Panc1 (cell line): ENCODE measurements at regions not wholly inside any gene's neighbourhood (a gene's known extent, or its start where the extent isn't known, plus 50 kb on each side); places are given as distances from the start of the nearest gene placed in this dataset.

ENCODE experiments used
- ATAC-seq: fragments of 200-7000 bp; cut with Tn5 transposase; 2 replicates; pipeline ENCODE4 v1.9.1; 2020; ENCODE audit warnings: mild to moderate bottlenecking, moderate library complexity
- BruUV-seq: library from RNA; stranded (reverse); fragments of 400-500 nt; replicated peaks from 2 replicates; lab custom pipeline; 2021; lab: Mats Ljungman, UMichigan
- CTCF ChIA-PET: fragments of 300-600 bp; sonication (Branson Sonifier 250); formaldehyde crosslinking; loops from one replicate; lab custom pipeline; 2022; ENCODE audit warnings: antibody characterized with exemption; lab: Charles Lee
- POLR2A ChIA-PET: fragments of 300-600 bp; sonication (Branson Sonifier 250); formaldehyde crosslinking; loops from one replicate; lab custom pipeline; 2022; ENCODE audit warnings: antibody characterized with exemption; lab: Charles Lee
- DNase-seq: peaks from one replicate; pipeline ENCODE4 v3.0.0-alpha.2; 2010; ENCODE audit warnings: low read depth, low spot score
- H3K27ac ChIP-seq: 2 replicates; pipeline ENCODE4 v1.5.1; 2011; ENCODE audit warnings: mild to moderate bottlenecking, low read length, inconsistent platforms
- H3K27me3 ChIP-seq: fragments of 200-500 bp; sonication (Bioruptor generic); 2 replicates; pipeline ENCODE4 v1.6.0; 2014; ENCODE audit warnings: low read length, inconsistent platforms; ENCODE audit not compliant: control insufficient read depth, insufficient read depth
- H3K36me3 ChIP-seq: fragments of 200-500 bp; sonication (Bioruptor generic); 2 replicates; pipeline ENCODE4 v1.5.1; 2014; ENCODE audit warnings: inconsistent platforms, mild to moderate bottlenecking, low read length, moderate library complexity; ENCODE audit not compliant: control insufficient read depth, insufficient read depth
- H3K4me1 ChIP-seq: 2 replicates; pipeline ENCODE4 v1.5.1; 2011; ENCODE audit warnings: inconsistent platforms, mild to moderate bottlenecking, low read length, moderate library complexity; ENCODE audit not compliant: control insufficient read depth, insufficient read depth
- H3K4me3 ChIP-seq, 2 experiments: 2 replicates each; pipeline ENCODE4 v1.5.1; 2011 to 2012; ENCODE audit warnings: low read depth in 2 of 2, low read length in 2 of 2, mild to moderate bottlenecking in 2 of 2, inconsistent platforms in 1 of 2, moderate library complexity in 1 of 2
- H3K9me3 ChIP-seq: fragments of 200-500 bp; sonication (Bioruptor generic); 2 replicates; pipeline ENCODE4 v1.5.1; 2014; ENCODE audit warnings: low read depth, mild to moderate bottlenecking, inconsistent platforms, low read length, moderate library complexity; ENCODE audit not compliant: control insufficient read depth, insufficient read depth
- CTCF ChIP-seq: fragments of 450-650 bp; IDR thresholded peaks from 2 replicates; pipeline ENCODE4 v1.5.1; 2017; ENCODE audit warnings: mild to moderate bottlenecking
- POLR2AphosphoS5 ChIP-seq: IDR thresholded peaks from 2 replicates; pipeline ENCODE4 v1.6.1; 2012; ENCODE audit warnings: mild to moderate bottlenecking, low read depth, low read length, moderate library complexity
- REST ChIP-seq, 2 experiments: IDR thresholded peaks; 2 replicates each; pipeline ENCODE4 v1.6.1; 2011 to 2012; ENCODE audit warnings: low read depth in 2 of 2, control low read depth in 1 of 2, low read length in 1 of 2, mild to moderate bottlenecking in 1 of 2, moderate library complexity in 1 of 2; ENCODE audit not compliant: insufficient read depth in 1 of 2
- SIN3A ChIP-seq: IDR thresholded peaks from 2 replicates; pipeline ENCODE4 v1.6.1; 2012; ENCODE audit warnings: low read depth, mild to moderate bottlenecking, low read length, moderate library complexity, borderline replicate concordance; ENCODE audit not compliant: insufficient read depth
- TCF7L2 ChIP-seq: IDR thresholded peaks from 2 replicates; pipeline ENCODE4 v1.6.1; 2011; ENCODE audit warnings: mild to moderate bottlenecking, low read depth, low read length, inconsistent platforms
- in situ Hi-C: cut with HindIII; loops from 2 replicates; pipeline ENCODE4 v1.10.0; 2016; ENCODE audit warnings: low sequenced_read_pairs, low pct_unique_long_range_greater_than_20kb
- intact Hi-C: fragments of 100-400 bp; cut with micrococcal nuclease; formaldehyde crosslinking; loops from one replicate; pipeline ENCODE4 v1.10.0; 2022; ENCODE audit not compliant: unreplicated experiment

- TF ChIP-seq POLR2AphosphoS5 (no peak), CTCF (peak; percentile 13; the same call in 1 of the 2 replicates)
- no peak for ATAC-seq
- H3K27ac ChIP-seq = no peak overlapping the region
- no peak overlapping the region for H3K4me3 ChIP-seq
- H3K9me3 ChIP-seq = no peaks in the 10 kb centered on the region
- DNase-seq = no peak
- POLR2A ChIA-PET = no interaction called here
- in situ Hi-C loops (no loop called here), intact Hi-C loops (no loop called here)
- H3K4me1 ChIP-seq = no peaks in the 10 kb centered on the region
- H3K27me3 ChIP-seq = no peaks in the 10 kb centered on the region
- CTCF ChIA-PET = no interaction called here
- no TSS peak for BruUV-seq
- no peaks in the 10 kb centered on the region for H3K36me3 ChIP-seq
Measured at GRCh38 chr1:221993444-221993948, 251.6 kb upstream of the DUSP10 start.

- CTCF ChIA-PET = no interaction called here
- Histone ChIP-seq H3K36me3 (no peaks in the 10 kb centered on the region), H3K9me3 (no peaks in the 10 kb centered on the region), H3K27me3 (no peaks in the 10 kb centered on the region), H3K4me1 (no peaks in the 10 kb centered on the region), H3K27ac (no peak overlapping the region), H3K4me3 (no peak overlapping the region)
- in situ Hi-C loops (no loop called here), intact Hi-C loops (no loop called here)
- TF ChIP-seq CTCF (no peak), TCF7L2 (no peak)
- POLR2A ChIA-PET = no interaction called here
- ATAC-seq (no peak), DNase-seq (no peak)
- no TSS peak for BruUV-seq
Measured at GRCh38 chr1:221992427-221992826, 250.5 kb upstream of the DUSP10 start.

GRCh38 chr1:221991221-221991620 is 249.3 kb upstream of the DUSP10 start:
- H3K4me1 ChIP-seq = no peaks in the 10 kb centered on the region
- no peaks in the 10 kb centered on the region for H3K9me3 ChIP-seq
- H3K4me3 ChIP-seq = no peak overlapping the region
- ChIA-PET POLR2A (no interaction called here), CTCF (no interaction called here)
- intact Hi-C loops = no loop called here
- no peak for TF ChIP-seq TCF7L2
- TF ChIP-seq REST (IDR thresholded peaks at IDR 0.05; ENCODE audit: insufficient read depth in 1 of 2, low read depth in 2 of 2, low read length in 1 of 2) = no peak
- no peak for TF ChIP-seq CTCF
- TF ChIP-seq POLR2AphosphoS5 = no peak
- TF ChIP-seq SIN3A = no peak
- H3K36me3 ChIP-seq = no peaks in the 10 kb centered on the region
- in situ Hi-C loops = no loop called here
- no peak overlapping the region for H3K27ac ChIP-seq
- BruUV-seq = no TSS peak
- no peak for ATAC-seq
- no peak for DNase-seq
- no peaks in the 10 kb centered on the region for H3K27me3 ChIP-seq
